ENCODE measurements at regions not wholly inside any gene's neighbourhood (a gene's known extent, or its start where the extent isn't known, plus 50 kb on each side); places are given as distances from the start of the nearest gene placed in this dataset.

DNA sequence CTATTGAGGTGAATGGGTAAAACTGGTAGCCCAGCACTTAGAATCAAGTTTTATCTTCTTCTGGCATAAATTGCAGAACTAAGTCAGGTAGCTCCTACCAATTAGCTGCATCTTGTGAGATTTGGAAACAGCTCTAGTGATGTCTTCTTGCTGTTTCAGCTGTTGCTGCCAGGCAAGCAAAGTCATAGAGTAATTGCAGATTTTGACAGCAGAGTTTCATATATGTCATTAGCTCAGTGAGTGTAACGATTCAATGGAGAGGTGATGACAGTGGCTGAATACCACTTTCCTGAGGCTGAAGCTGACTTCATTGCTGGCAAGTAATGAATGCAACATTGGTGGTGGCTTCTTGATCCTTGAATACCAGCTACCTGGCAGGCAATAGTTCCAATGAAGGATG, 1109.7 kb upstream of the CDH18 start:
- H3K4me3 ChIP-seq (ENCODE audit: low read depth, low read length) = no peak overlapping the region
- TF ChIP-seq CTCF (IDR thresholded peaks at IDR 0.05; ENCODE audit: low read depth, low read length) = no peak

DNA sequence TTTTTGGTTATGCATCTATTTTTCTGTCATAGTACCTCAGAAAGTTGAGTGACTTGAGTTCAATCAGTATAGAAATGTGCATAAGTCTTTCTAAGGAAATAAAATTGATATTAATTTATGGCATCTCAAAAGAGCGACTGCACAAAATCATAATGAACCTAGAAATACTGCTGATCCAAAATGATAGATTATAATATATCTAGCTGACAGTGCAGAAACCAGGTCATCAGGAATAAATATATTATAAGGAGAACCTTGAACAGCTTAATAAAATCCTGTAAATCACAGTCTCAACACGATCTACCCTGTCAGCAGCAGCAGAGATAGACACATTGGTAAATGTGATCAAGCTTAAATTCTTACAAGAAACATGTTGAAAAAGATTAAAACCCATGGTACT, 1106.6 kb upstream of the CDH18 start:
- no peak for TF ChIP-seq CTCF (IDR thresholded peaks at IDR 0.05; ENCODE audit: low read depth, low read length)

DNA sequence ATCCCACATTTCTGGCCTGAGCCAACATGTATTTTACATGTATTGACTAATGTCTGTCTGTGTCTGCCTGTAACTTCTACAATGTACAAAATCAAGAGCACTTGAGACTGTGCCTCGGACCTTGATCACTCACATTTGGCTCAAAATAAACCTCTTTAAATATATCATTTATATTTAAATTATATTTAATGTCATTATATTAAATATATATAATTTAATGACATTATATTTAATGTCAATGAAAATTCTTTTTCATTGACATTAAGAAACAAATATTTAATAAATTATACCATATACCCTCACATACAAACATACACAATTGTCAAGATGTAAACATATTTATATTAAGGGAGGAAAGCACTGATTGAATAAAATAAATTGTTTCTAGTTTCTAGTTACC, 1099.8 kb upstream of the CDH18 start:
- no peak overlapping the region for H3K4me3 ChIP-seq (ENCODE audit: low read depth, low read length)
- no peak for TF ChIP-seq CTCF (IDR thresholded peaks at IDR 0.05; ENCODE audit: low read depth, low read length)

More for the DNA sequence above, 1106.6 kb upstream of the CDH18 start:
- no peak overlapping the region for H3K4me3 ChIP-seq (ENCODE audit: low read depth, low read length)

DNA sequence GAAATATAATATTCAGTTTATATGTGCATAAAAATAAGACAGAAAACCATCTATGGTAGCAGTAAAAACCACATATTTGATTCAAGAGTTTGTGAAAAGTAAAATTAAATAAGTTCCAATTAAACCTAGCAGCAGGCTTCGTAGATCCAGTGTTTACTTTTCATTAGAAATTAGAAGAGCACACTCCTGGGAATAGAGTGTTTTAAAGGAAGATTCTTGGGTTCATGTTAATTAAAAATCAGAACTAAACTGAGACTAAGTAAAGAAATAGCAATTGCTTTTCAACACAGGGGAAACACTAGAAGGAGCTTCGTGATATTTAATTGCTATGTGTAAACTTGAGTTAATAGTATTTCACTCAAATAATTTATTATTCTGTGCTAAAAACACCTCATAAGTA, 1097.8 kb upstream of the CDH18 start:
- no peak for TF ChIP-seq CTCF (IDR thresholded peaks at IDR 0.05; ENCODE audit: low read depth, low read length)
- H3K4me3 ChIP-seq (ENCODE audit: low read depth, low read length) = no peak overlapping the region

DNA sequence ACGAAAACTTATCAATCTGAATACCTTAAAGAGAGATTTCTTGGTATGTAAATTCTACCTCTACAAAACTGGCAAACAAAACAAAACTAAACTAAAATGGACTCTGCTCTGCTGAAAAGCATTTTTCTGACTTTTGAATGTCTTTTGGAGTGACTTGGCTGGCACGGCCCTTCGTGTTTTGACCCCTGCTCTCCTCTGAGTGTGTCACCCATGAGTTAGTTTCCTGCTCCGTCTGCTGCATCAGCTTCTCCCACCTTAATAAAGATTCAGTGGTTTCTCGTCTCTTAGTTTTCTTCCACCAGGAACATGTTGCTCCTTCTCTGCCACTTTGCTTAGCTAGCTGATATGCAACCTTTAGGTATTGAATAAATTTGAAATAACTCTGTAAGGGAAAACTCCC, 1084.0 kb upstream of the CDH18 start:
- H3K4me3 ChIP-seq (ENCODE audit: low read depth, low read length) = no peak overlapping the region
- TF ChIP-seq CTCF (IDR thresholded peaks at IDR 0.05; ENCODE audit: low read depth, low read length) = no peak

DNA sequence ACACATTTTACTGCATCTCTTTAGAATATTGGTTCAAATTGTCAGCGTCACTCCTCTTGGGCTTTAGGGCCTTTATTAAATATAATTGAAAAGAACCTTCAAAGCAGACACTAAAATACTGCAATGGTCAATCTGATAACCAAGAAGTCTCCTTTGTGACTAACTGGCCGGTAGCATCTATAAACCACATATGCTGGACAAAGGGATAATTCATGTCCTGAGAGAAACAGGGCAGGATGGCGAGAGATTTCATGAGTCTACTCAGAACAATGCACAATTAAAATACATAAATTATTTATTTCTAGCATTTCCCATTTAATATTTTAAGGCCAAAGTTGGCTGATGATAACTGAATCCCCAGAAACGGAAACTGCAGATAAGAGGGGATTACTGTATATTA, 1083.4 kb upstream of the CDH18 start:
- TF ChIP-seq CTCF (IDR thresholded peaks at IDR 0.05; ENCODE audit: low read depth, low read length) = no peak
- H3K4me3 ChIP-seq (ENCODE audit: low read depth, low read length) = no peak overlapping the region

DNA sequence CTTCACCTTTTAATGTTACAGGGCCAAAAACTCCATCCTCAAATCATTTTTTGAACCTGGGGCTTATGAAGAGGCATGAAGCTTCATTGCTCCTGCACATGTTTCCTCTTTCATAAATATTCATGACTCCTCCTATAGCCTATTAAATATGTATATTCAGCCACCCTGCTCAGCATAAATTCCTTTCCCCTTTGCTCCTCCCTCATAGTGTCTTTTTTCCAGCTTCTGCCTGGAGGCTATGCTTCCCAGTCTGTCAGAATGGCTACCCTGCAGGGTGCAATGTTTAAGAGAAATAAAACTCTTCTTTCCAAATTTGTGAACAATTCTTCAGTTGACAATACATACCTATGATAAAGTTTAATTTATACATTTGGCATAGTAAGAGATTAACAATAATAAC, 1082.9 kb upstream of the CDH18 start:
- no peak for TF ChIP-seq CTCF (IDR thresholded peaks at IDR 0.05; ENCODE audit: low read depth, low read length)
- H3K4me3 ChIP-seq (ENCODE audit: low read depth, low read length) = no peak overlapping the region

All from WI38 (cell line).